ENCODE measurements at regions not wholly inside any gene's neighbourhood (a gene's known extent, or its start where the extent isn't known, plus 50 kb on each side); places are given as distances from the start of the nearest gene placed in this dataset.

- CTCF ChIA-PET: no interaction called here
- no peak overlapping the region for H3K18ac ChIP-seq (ENCODE audit: low read depth, low read length)
Measured at GRCh38 chr12:19025582-19025981, 104.0 kb upstream of the PLEKHA5 start.

More at GRCh38 chr12:19025582-19025981, 104.0 kb upstream of the PLEKHA5 start:
- POLR2A ChIA-PET (ENCODE audit: unreplicated experiment): no interaction called here
- H3K23ac ChIP-seq (ENCODE audit: low read depth, low read length): no peak overlapping the region
- H3K9ac ChIP-seq (ENCODE audit: low read depth, low read length): no peak overlapping the region
- H4K5ac ChIP-seq (ENCODE audit: low read depth, low read length): no peak overlapping the region
- intact Hi-C loops (cut with micrococcal nuclease) (no loop called here), dilution Hi-C loops (cut with HindIII; ENCODE audit: low sequenced_read_pairs, unreplicated experiment) (no loop called here), in situ Hi-C loops (cut with MboI; ENCODE audit: low sequenced_read_pairs) (no loop called here)
- no peaks in the 10 kb centered on the region for H3K27me3 ChIP-seq (ENCODE audit: control insufficient read depth, insufficient read depth, low read length)
- H4K20me1 ChIP-seq (ENCODE audit: insufficient read depth, low read length): no peaks in the 10 kb centered on the region
- H3K9me1 ChIP-seq (ENCODE audit: insufficient read depth, low read length): peaks cover 2% of the 10 kb centered on the region; the same call in 1 of the 2 replicates
- no peak for TF ChIP-seq ELK1 (IDR thresholded peaks at IDR 0.05; ENCODE audit: borderline replicate concordance, low read depth, low read length)
- TF ChIP-seq CTCF (conservative IDR thresholded peaks at IDR 0.05; ENCODE audit: low read depth, low read length): no peak
- TF ChIP-seq MAFK (IDR thresholded peaks at IDR 0.05; ENCODE audit: low read depth, low read length): no peak
- no peak for TF ChIP-seq RFX5 (IDR thresholded peaks at IDR 0.05; ENCODE audit: low read depth, low read length)
- no peak for TF ChIP-seq MAZ (IDR thresholded peaks at IDR 0.05; ENCODE audit: borderline replicate concordance, low read depth, low read length)
- no peak for TF ChIP-seq RAD21 (IDR thresholded peaks at IDR 0.05; ENCODE audit: low read length)
- no peak for TF ChIP-seq SMC3 (IDR thresholded peaks at IDR 0.05; ENCODE audit: low read depth, low read length)
- TF ChIP-seq CEBPB (IDR thresholded peaks at IDR 0.05; ENCODE audit: low read depth, low read length): no peak
- no peak for TF ChIP-seq BHLHE40 (IDR thresholded peaks at IDR 0.05; ENCODE audit: low read depth, low read length)
- TF ChIP-seq MXI1 (IDR thresholded peaks at IDR 0.05; ENCODE audit: borderline replicate concordance, low read depth, low read length): no peak
- TF ChIP-seq USF2 (IDR thresholded peaks at IDR 0.05; ENCODE audit: low read depth, low read length): no peak
- no peak overlapping the region for H3K14ac ChIP-seq (replicated peaks; ENCODE audit: low read depth, low read length)
- no peak overlapping the region for H3K4me3 ChIP-seq (ENCODE audit: insufficient read depth, low read depth, low read length)
- no peaks in the 10 kb centered on the region; the same call in 1 of the 2 replicates for H3K9me3 ChIP-seq (ENCODE audit: control insufficient read depth, insufficient read depth, low read length)
- no peak overlapping the region for H4K91ac ChIP-seq (ENCODE audit: insufficient read depth, low read depth, low read length)
- no peak overlapping the region for H2BK20ac ChIP-seq (ENCODE audit: low read depth, low read length)
- no peak overlapping the region for H2AK9ac ChIP-seq (replicated peaks; ENCODE audit: low read depth, low read length, poor library complexity)
- no peak overlapping the region for H2BK120ac ChIP-seq (ENCODE audit: low read depth, low read length)
- H2BK5ac ChIP-seq (ENCODE audit: low read depth, low read length, poor library complexity, severe bottlenecking): no peak overlapping the region
- H3K36me3 ChIP-seq (ENCODE audit: control insufficient read depth, insufficient read depth, low read length): no peaks in the 10 kb centered on the region
- no TSS peak for BruUV-seq (replicated peaks)
- H4K8ac ChIP-seq (ENCODE audit: low read depth in 2 of 2, low read length in 2 of 2): no peak overlapping the region
- ATAC-seq (ENCODE audit: low read depth): no peak
- no peak overlapping the region for H2BK15ac ChIP-seq (ENCODE audit: low read depth, low read length)
- H3K4me2 ChIP-seq (ENCODE audit: low read depth, low read length): no peak overlapping the region
- H3K79me1 ChIP-seq (ENCODE audit: low read depth in 1 of 2, low read length in 2 of 2): no peaks in the 10 kb centered on the region
- no peak overlapping the region for H2AK5ac ChIP-seq (ENCODE audit: low read depth, low read length)
- no peak overlapping the region for H2AFZ ChIP-seq (replicated peaks; ENCODE audit: low read length, poor library complexity)
- no peak overlapping the region for H3K27ac ChIP-seq (ENCODE audit: insufficient read depth, low read length)
- no peak overlapping the region for H3K4ac ChIP-seq (ENCODE audit: low read depth, low read length)
- H3K56ac ChIP-seq (ENCODE audit: extremely low read depth, insufficient read depth, low read length): no peak overlapping the region
- WGBS, 2 experiments (ENCODE audit: extremely low coverage in 2 of 2, insufficient read length in 1 of 2): no CpG with 5 or more reads among the region's 5 CpGs
- DNase-seq: no peak
- 0 out of 2 replicates have a peak, but pooled peaks cover 2% of the 10 kb centered on the region for H3K4me1 ChIP-seq (ENCODE audit: control insufficient read depth, insufficient read depth, low read length)

Measured in IMR-90 (cell line).